GM19455 (cell line): ENCODE measurements at regions not wholly inside any gene's neighbourhood (a gene's known extent, or its start where the extent isn't known, plus 50 kb on each side); places are given as distances from the start of the nearest gene placed in this dataset.

Experiments used
- ATAC-seq: cut with Tn5 transposase; IDR thresholded peaks from one replicate; pipeline ENCODE4 v1.9.1; 2021; ENCODE audit not compliant: unreplicated experiment

DNA sequence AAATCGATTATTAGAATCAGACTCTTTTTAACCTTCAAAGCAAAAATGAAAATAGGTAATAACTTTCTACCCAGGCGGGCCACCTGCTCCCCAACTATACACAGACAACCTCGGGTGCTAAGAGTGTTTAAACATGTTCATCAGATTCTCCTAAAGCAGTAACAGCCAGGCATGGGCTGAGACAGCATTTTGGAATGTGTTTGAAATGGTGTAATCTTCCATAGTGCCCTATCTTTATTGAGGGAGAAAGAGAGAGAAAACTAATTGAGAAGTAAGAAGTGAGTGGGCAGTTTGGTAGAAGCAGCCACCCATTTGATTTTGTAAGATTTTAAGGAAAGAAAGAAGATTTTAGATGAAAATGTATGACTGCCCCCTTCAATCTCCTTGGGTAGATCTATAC, 196.1 kb upstream of the CTAGE1 start:
- no peak for ATAC-seq

DNA sequence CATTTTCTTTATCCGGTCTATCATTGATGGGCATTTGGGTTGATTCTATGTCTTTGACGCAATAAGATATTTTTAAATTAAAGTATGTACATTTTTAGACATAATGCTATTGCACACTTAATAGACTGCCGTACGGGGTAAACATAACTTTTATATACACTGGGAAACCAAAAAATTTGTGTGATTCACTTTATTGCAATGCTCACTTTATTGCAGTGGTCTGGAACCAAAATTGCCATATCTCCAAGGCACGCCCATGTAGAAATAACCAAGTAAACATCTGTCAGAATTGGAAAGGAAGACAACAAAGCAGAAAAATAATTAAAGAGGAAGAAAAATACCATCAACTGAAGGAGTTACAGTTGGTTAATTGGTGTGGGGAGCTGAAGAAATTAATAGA, 205.8 kb upstream of the CTAGE1 start:
- ATAC-seq: no peak

DNA sequence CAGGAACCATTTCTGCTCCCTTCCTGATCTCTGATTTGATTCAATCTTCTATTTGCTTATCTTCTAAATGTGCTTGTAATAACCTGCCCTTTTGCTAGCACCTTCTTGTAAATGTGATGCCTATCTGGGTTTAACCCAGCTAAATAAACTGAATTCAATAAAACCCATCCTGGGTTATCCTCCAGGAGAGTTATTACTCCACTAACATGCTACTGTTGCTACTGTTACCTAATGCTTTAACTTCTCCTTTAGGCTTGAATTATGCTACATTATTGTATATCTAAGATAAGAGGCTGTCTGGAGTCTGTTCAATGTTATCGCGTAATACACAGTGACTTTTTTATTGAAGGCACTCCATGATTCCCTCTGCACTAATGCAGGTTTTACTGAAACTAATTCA, 206.5 kb upstream of the CTAGE1 start:
- ATAC-seq: no peak

DNA sequence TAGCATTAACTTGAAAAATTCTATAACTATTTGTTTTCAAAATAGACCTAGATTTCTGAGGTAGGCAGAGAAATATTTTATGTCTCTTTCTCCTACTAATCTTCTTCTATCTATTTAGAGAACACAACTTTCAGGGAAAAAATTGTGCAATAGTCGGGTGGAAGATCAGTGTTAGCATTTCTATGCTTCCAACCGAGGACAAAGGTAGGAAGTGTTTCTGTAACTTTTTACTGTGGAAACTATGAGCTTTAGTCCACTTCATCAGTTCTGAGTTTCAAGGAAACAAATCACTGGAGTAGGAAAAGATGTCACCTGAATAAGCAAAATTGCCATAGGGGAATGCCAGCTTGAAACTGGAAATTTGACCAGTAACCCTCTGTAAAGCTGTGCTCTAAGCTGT, 207.7 kb upstream of the CTAGE1 start:
- no peak for ATAC-seq

DNA sequence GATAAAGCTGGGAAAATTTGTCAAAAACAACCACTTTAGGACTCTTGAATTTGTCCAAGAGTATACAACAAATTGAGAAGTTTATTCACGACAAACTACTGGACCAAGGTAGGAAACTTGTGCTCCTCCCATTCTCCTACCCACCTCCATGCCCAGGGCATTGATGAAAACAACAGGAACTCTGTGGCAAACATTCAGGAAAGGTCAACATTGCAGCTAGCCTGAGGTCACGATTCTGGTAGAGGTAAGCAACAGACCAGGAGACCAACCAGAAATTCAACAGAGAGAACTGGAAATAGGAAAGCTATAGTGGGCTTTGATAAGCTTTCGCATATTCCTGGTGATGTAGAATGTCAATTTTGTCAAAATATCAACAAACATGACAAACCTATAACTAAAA, 209.1 kb upstream of the CTAGE1 start:
- no peak for ATAC-seq

DNA sequence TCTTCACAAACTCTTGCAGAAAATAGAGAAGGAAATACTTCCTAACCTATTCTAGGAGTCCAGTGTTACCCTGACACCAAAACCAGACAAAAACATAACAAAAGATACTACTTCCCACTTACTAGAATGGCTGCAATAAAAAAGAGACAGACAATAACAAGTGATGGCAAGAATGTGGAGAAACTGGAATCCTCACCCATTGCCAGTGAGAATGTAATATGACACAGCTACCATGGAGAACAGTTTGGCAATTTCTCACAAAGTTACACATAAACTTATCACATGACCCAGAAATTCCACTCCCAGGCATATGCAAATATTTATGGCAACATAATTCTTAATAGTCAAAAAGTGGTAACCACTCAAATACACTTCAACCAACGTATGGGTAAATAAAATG, 209.8 kb upstream of the CTAGE1 start:
- ATAC-seq: no peak

DNA sequence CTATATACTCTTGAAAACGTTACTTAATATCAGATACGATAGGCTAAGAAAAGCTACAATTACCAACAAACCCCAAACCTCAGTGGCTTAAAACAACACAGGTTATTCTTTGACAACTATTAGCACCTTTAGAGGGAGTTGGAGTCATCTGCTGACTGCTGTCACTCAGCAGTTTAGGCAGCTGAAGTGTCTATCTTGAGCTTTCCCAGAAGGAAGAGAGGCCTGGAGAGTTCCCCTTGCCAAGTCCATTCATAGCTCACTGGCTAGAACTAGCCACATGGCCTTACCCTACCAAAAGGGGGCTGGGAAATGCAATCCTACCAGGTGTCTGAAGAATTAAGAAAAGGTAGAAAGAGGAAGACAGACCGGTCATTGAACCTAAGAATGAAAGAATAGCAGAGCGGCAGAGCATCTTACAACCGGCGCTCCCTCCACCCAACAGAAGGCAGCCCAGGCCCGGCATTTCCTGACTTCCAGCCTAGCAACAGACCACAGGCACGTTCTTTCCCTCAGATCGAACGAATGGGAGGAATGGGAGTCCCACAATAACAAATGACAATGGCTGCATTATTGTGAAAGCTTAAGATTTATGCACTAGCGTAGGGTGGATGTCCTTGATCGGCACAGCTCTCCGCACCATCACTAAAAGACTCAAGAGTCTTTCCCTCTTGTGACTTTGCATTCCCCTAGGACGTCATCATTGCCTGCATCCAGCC, 211.2 kb upstream of the CTAGE1 start:
- no peak for ATAC-seq

DNA sequence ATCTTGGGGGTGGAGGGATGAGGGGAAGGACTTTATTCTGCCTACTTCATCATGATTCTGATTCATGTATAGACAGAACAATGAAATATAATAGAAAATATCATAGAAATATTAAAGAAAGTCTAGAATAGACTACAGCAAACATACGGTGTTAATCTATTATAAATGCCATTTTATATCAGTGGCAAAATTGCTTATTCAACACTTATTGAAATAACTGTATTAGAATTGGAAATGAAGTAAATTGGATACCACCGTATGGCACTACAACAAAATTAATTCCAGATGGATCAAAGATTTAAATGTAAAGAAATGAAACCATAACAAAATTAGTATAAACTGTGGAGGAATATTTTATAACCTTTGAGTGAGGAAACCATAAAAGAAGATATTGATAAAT, 213.3 kb upstream of the CTAGE1 start:
- no peak for ATAC-seq

DNA sequence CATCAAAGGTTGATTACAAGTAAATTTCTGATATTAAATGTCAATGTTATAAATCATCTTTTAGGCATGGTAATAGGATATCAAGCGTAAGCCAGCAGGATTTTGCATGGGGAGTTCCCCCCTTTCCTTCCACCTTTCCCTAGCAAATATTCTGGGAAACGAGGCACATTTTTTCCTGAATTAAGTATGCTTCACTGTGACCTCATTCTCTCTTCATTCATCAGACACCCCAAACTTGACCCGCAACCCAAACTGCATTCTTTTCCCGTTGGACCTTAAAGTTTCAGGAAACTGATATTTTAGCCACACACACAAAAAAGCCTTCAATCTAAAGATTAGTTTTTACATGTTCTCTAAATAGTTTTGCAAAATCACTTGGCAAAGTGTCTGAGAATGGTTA, 214.5 kb upstream of the CTAGE1 start:
- no peak for ATAC-seq

DNA sequence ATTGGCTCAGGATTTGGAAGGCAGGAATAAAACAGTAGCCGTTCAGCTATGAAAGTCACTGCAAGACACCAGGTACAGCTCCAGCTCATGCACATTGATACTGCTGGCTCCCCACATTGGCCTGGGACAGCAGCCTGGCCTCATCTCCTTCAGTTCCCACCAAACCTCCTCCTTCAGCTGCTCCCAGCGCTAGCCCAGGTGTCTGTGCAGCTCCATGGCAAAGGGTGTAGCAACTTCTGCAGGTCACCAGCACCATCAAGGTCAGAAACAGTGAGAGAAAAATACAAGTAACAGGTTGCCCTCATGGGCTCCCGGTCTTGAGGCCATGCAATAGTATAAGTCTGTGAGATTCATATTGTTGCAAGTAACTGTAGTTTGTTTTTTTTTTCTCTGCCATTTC, 216.7 kb upstream of the CTAGE1 start:
- no peak for ATAC-seq

DNA sequence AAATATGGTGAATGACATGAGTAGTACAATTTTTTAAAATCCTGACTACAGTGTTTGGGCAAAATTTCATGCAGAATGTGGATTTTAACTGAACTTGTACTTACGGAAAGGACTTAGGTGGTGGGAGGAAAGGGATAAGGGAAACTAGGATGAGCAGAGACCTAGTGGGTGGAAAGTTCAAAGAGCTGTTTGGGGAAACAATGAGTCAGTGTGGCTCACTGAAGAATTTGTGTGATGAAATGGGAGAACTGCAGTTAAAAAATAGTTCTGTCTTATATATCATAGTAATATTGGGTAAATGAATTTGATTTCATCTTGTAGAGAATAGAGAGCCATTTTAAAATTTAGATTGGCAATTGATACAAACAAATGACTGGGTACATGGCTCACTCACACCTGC, 220.1 kb upstream of the CTAGE1 start:
- no peak for ATAC-seq

DNA sequence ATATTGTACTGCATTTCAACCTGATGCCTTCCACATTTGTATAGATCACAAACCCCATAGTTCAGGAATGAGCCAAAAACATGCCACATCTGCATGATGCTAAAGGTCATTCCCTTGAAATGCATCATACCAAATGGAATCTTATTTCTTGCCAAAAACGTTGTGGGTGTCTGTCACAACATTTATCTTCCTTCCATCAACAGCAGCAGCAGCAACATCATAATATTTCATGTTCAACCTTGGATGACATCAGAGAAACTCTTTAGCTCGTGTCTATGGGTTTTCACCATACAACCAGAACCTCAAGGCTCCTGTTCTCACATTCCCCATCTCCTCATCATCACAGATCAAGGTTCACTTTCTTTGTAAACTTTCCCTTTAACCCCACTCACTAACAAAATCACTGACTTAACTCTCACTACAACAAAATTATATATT, 221.3 kb upstream of the CTAGE1 start:
- ATAC-seq: no peak

DNA sequence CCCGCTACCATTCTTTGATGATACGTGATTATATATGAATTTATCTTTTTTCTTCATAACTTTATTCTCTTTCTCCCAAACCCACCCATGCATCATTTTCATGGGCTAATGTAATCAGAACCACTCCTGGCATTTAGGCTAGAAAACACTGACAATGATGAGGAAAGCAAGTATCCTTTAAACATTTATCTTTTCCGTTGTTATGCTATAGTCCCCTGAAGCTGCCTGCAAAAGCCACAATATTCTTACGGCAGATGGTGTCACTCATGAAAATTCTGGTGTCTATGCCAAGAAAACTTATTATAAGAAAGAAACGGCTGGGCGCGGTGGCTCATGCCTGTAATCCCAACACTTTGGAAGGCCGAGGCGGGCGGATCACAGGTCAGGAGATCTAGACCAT, 221.8 kb upstream of the CTAGE1 start:
- no peak for ATAC-seq

DNA sequence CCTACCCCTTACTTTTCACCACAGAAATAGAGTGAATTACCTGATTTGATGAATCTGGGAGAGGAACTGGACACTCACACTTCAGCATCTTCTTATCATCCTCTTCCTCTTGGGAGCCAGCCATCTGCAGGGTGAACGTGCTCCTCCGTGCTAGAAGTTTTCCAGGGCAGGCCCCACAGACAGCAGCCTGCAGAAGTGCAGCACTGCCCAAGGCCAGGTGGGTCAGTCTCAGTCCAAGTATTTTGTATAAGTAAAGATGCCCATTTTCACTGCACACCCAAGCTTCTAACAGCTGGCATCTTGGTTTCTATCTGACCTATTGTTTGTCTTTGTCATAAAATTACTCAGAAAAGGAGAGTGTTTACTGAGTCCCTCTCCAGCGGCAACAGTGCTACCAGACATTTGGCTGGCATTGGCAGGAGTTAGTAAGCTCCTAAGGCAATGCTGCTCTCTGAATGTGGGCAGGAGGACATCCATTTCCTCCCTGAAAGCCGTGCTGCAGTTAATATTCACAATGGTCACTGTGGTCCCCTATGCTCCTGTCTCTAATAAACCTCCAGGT, 222.6 kb upstream of the CTAGE1 start:
- no peak for ATAC-seq

DNA sequence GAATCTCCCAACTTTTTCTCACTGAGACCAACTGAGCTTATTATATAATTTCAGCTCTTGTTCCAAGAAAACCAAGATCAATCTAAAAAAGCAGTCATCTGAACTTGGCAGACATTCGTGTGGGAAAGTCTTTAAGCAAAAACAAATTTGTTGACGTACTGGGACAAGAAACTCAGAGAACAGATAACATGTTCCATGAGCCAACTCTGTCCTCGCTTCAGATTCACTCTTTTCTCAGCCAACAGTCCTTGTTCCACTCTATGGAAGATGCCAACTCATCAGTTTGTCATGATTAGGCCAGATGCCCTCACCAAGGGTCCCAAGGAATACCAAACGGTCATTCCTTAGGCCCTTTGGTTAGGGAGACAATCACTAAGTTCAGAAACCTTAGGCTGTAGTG, 224.2 kb upstream of the CTAGE1 start:
- ATAC-seq: no peak

DNA sequence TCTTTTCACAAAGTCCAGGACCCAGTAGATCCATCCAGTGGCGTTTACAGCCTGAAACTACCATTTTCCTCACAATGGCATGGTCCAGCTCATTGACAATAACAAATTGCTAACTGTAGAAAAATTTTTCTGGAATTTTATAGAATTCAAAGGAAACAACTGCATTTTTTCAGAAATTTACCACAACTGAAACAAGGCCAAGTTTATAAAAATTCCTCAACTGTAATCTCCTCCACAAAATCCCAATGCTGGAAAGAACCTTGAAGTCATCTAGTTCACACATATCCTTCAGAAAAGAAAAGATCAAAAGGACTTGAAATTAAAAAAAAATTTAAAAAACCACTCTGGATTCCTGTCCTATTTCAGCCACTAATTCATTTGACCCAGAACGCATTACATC, 226.0 kb upstream of the CTAGE1 start:
- ATAC-seq: no peak

DNA sequence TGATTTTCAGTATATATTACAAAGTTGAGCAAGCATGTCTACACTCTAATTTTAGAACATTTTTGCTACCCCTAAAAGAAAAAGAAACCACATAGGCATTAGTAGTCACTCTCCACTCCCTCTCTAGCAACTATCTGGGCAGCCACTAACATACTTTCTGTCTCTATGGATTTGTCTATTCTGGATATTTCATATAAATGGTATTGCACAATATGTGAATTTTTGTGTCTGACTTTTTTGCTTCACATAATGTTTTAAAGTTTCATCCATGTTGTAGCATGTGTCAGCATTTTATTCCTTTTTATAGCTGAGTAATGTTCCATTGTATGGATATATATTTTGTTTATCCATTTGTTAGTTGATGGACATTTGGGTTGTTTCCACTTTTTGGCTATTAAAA, 232.5 kb upstream of the CTAGE1 start:
- no peak for ATAC-seq

DNA sequence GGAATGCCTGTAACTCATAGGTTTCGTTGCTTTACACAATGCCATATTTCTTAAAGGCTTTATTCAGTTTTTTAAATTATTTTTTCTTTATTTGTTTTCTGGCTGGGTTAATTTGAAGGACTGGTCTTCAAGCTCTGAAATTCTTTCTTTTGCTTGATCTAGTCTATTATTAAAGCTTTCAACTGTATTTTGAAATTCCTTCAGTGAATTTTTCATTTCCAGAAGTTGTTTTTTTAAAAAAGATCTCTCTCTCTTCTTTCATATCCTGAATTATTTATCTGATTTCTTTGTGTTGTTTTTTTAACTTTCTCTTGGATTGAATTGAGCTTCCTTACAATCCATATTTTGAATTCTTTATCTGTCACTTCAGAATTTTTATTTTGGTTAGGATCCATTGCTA, 239.9 kb upstream of the CTAGE1 start:
- ATAC-seq: no peak

DNA sequence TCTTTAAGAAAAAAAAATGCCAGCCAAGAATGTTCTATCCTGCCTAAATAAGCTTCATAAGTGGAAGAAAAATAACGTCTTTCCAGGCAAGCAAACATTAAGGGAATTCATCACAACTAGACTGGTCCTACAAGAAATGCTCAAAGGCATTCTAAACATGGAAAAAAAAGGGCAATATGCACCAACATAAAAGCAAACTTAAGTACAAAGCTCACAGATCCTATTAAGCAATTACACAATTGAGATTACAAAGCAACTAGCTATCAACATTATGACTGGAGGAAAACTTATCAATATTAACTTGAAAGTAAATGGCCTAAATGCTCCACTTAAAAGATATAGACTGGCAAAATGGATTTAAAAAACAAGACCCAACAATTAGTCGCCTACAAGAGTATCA, 240.6 kb upstream of the CTAGE1 start:
- ATAC-seq: no peak

DNA sequence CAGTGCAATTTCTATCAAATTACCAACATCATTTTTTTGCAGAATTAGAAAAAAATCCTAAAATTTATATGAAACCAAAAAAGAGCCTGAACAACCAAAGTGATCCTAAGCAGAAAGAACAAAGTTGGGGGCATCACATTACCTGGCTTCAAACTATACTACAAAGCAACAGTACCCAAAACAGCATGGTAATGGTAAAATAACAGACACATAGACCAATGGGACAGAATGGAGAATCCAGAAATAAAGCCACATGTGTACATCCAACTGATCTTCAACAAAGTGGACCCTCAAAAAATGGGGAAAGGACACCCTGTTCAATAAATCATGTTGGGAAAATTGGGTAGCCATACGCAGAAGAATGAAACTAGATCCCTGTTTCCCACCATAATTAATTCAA, 245.7 kb upstream of the CTAGE1 start:
- ATAC-seq: no peak

DNA sequence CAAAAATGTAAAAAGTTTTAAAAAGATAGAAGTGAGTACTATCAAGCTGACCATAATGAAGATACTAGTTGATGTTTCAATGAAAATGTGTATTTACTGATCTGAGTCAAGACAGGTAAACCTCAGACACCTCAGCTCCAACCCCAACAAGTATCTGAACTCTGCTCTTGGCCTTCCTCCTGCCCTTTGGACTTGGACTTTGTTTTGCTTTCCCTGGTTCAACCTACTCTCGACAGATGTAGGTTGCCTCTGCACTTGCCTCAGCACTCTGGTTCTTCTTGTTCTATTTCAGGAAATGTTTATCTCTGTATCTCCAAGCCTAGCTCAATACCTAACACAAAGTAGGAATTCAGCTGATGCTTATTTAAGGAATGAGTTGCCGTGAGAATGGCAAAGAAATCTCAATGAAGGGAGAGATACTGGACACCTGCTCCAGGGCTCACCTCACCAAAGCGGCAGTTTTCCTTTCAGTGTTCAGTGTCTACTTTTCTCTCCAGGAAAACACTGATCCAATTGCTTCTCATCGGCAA, 248.8 kb upstream of the CTAGE1 start:
- ATAC-seq: no peak

DNA sequence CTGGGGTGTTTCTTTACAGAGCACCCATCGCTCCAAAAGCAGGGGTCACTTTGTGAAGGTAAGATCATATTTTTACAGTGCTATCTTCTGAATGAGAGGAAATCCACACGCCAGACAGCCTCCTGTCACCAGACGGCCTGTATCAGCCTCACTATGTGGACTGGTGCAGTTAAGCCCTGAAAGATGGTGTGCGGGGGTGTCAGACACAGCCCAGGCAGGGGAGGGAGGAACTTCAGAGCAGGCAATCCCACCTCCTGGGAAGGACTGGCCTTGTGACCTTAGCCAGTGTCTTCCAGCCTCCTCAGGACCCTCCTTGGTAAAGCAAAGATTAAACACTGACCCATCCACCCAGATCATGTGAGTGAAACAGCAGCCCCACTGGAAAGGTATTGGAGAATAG, 249.4 kb upstream of the CTAGE1 start:
- no peak for ATAC-seq
